ENCODE measurements at regions not wholly inside any gene's neighbourhood (a gene's known extent, or its start where the extent isn't known, plus 50 kb on each side); places are given as distances from the start of the nearest gene placed in this dataset.

- TF ChIP-seq ZNF224 (CRISPR knock-in tag; IDR thresholded peaks at IDR 0.05) (no peak), ATF3 (IDR thresholded peaks at IDR 0.05) (no peak), ATF3 (CRISPR knock-in tag; conservative IDR thresholded peaks at IDR 0.05) (no peak), USF2 (CRISPR knock-in tag; IDR thresholded peaks at IDR 0.05) (no peak), MGA (IDR thresholded peaks at IDR 0.05) (no peak), CTCF (IDR thresholded peaks at IDR 0.05 in 2 of 3, conservative IDR thresholded peaks at IDR 0.05 in 1 of 3; ENCODE audit: insufficient read depth in 2 of 3, low read depth in 1 of 3, low read length in 3 of 3) (no peak), HDAC2 (IDR thresholded peaks at IDR 0.05) (no peak), SMC3 (conservative IDR thresholded peaks at IDR 0.05; ENCODE audit: insufficient read depth, low read depth, low read length) (no peak), EZH2 (IDR thresholded peaks at IDR 0.05; ENCODE audit: borderline replicate concordance, low read depth, low read length) (no peak), HINFP (tag; conservative IDR thresholded peaks at IDR 0.05; ENCODE audit: low read depth) (no peak), HBP1 (CRISPR knock-in tag; IDR thresholded peaks at IDR 0.05) (no peak), TAF15 (IDR thresholded peaks at IDR 0.05; ENCODE audit: low read depth, low read length) (no peak), JUN (IDR thresholded peaks at IDR 0.05; ENCODE audit: borderline replicate concordance, low read depth, low read length) (no peak), JUN (CRISPR knock-in tag; IDR thresholded peaks at IDR 0.05; ENCODE audit: borderline replicate concordance) (no peak), DIDO1 (tag; IDR thresholded peaks at IDR 0.05; ENCODE audit: low read depth) (no peak)
Measured at GRCh38 chrX:150044556-150044955, 106.3 kb upstream of the EOLA2 start.

All from K562 (cell line).